GM06990 (cell line): ENCODE measurements at regions not wholly inside any gene's neighbourhood (a gene's known extent, or its start where the extent isn't known, plus 50 kb on each side); places are given as distances from the start of the nearest gene placed in this dataset.

Experiments used
- DNase-seq: peaks from one replicate; pipeline ENCODE4 v3.0.0-alpha.2; 2011; ENCODE audit not compliant: insufficient read length; ENCODE audit errors: extremely low read depth
- H3K27me3 ChIP-seq: replicated peaks from 2 replicates; pipeline ENCODE4 v1.6.0; 2011; ENCODE audit warnings: low read length; ENCODE audit not compliant: control insufficient read depth, insufficient read depth
- H3K36me3 ChIP-seq: 2 replicates; pipeline ENCODE4 v1.5.1; 2011; ENCODE audit warnings: low read length; ENCODE audit not compliant: control insufficient read depth, insufficient read depth
- H3K4me3 ChIP-seq: replicated peaks from 2 replicates; pipeline ENCODE4 v1.5.1; 2011; ENCODE audit warnings: low read depth, mild to moderate bottlenecking, control low read depth, low read length
- TF ChIP-seq, protein P1 (sequence below): IDR thresholded peaks from 2 replicates; pipeline ENCODE4 v1.5.1; 2011; ENCODE audit warnings: low read length, control low read depth, mild to moderate bottlenecking, inconsistent platforms; ENCODE audit not compliant: insufficient read depth, poor library complexity, severe bottlenecking

DNA sequence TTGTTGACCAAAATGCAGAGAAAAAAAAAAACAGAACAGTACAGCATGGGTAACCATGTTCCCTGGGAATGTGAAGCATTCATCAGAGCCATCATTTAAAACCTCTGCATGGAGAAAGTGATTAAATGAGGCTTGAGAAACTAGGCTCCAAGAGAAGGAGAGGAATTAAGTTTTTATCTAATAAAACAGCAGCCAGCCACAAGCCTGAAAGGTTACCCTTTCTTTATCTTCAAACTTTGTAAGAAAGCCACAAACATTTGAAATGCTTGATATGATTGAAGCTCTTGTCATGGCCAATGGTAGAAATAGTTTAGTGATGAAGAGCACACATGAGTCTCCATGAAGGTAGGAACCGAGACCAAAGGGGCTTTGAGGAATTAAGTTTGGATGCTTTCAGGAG lies 144.9 kb upstream of the SYT1 start:
- DNase-seq, result no peak
- TF ChIP-seq, protein P1, sequence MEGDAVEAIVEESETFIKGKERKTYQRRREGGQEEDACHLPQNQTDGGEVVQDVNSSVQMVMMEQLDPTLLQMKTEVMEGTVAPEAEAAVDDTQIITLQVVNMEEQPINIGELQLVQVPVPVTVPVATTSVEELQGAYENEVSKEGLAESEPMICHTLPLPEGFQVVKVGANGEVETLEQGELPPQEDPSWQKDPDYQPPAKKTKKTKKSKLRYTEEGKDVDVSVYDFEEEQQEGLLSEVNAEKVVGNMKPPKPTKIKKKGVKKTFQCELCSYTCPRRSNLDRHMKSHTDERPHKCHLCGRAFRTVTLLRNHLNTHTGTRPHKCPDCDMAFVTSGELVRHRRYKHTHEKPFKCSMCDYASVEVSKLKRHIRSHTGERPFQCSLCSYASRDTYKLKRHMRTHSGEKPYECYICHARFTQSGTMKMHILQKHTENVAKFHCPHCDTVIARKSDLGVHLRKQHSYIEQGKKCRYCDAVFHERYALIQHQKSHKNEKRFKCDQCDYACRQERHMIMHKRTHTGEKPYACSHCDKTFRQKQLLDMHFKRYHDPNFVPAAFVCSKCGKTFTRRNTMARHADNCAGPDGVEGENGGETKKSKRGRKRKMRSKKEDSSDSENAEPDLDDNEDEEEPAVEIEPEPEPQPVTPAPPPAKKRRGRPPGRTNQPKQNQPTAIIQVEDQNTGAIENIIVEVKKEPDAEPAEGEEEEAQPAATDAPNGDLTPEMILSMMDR, result no peak
- Histone ChIP-seq H3K4me3 (no peak overlapping the region), H3K27me3 (no peaks in the 10 kb centered on the region), H3K36me3 (no peaks in the 10 kb centered on the region)

DNA sequence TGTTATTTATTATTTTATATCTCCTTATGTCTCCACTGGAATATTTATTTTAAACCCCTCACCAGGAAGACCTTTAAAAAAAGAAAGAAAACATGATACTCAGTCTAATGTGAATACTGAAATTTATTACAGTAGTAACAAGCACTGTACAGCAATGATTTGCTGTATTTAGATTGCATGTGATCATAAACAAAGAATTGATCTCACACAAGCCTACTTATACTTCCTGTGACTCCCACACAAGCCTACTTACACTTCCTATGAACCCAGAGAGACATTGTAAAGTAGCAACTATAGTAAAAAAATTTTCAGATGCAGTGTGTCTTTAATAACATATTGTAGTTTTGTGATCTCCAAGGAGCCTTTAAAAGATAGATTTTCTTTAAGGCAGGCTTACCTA lies 142.7 kb upstream of the SYT1 start:
- Histone ChIP-seq H3K4me3 (no peak overlapping the region), H3K36me3 (no peaks in the 10 kb centered on the region), H3K27me3 (no peaks in the 10 kb centered on the region)
- no peak for DNase-seq
- TF ChIP-seq, protein P1, result no peak

DNA sequence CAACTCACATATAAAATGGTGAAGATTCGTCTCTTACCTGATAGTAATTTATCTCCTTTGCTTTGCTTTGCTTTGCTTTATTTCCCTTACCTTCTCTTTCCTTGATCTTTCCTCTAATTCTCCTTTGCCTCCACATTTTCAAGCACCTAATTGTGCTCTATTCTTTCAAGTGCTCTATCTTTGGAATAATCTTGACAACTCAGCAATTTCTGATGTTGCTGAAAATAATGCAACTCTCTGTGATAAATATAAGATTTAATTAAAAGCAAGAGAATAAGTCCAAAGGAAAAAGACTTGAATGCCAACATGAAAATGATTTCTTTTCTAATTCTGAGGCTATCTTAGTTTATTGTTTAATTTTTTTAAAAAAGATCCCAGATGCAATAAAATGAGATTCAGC lies 139.5 kb upstream of the SYT1 start:
- DNase-seq, result no peak
- Histone ChIP-seq H3K27me3 (no peaks in the 10 kb centered on the region), H3K4me3 (no peak overlapping the region), H3K36me3 (no peaks in the 10 kb centered on the region)
- TF ChIP-seq, protein P1, result no peak

DNA sequence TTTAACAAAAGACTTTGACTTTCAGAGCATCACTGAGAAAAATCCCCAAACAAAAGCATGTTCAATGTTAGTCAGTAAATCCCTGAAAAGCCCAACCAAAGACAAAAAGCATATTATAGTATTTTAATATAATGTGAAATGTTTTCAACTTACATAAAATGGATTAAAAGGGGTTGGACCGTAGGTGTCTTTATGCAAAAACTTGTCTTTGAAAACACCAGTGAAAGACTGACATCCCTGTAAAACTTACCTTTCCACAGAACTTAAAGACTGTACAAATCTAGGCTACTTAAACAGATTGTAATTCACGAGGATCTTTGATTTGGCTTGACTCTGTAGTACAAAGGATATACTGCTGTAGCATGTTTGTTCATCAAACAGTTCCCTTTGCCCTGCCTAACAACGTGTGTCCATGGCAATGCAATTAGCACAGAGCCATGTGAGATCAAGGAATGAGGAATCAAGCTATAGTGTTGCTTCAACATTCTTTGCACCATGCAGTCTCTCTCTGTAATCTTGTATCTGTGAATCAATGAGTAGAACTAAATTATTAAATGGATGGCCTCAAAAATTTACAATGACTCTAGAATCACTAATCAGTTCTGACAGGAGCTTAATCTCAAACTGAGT lies 138.5 kb upstream of the SYT1 start:
- DNase-seq, result no peak
- TF ChIP-seq, protein P1, result no peak
- H3K36me3 ChIP-seq, result no peaks in the 10 kb centered on the region
- H3K4me3 ChIP-seq, result no peak overlapping the region
- H3K27me3 ChIP-seq, result no peaks in the 10 kb centered on the region

DNA sequence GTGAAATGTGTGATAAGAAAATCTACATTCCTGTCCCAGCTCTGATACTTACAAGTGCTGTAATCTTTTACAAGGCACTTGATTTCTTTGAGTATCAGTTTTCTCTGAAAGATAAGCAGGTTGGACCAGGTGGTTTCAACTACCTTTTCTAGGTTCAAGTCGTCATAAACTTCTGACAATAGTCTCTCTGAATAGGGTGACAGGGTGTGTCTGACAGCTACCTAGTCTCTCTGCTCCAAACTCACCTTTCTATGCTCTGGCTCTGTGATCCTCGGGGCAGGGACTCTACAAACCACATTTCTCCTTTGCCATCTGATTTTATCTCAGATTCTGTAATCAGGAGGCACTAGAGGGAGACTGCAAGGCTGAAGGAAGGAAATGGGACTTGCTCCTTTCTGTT lies 137.7 kb upstream of the SYT1 start:
- H3K4me3 ChIP-seq, result no peak overlapping the region
- TF ChIP-seq, protein P1, result no peak
- H3K27me3 ChIP-seq, result no peaks in the 10 kb centered on the region
- DNase-seq, result no peak
- no peaks in the 10 kb centered on the region for H3K36me3 ChIP-seq

DNA sequence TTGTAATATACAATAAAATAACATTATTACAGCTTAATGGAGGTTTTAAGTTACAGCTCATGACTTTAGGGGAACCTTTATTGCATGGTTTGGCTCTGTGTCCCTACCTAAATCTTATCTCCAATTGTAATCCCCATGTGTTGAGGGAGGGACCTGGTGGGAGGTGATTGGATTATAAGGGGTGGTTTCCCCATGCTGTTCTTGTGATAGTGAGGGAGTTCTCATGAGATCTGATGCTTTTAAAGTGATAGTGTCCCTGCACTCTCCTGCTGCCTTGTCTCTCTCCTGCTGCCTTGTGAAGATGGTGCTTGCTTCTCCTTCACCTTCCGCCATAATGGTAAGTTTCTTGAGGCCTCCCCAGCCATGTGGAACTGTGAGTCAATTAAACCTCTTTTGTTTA lies 132.1 kb upstream of the SYT1 start:
- H3K4me3 ChIP-seq, result no peak overlapping the region
- H3K36me3 ChIP-seq, result no peaks in the 10 kb centered on the region
- H3K27me3 ChIP-seq, result no peaks in the 10 kb centered on the region
- no peak for DNase-seq
- TF ChIP-seq, protein P1, result no peak
